A673 (cell line): ENCODE measurements at regions not wholly inside any gene's neighbourhood (a gene's known extent, or its start where the extent isn't known, plus 50 kb on each side); places are given as distances from the start of the nearest gene placed in this dataset.

ENCODE experiments used
- BruUV-seq: library from RNA; stranded (reverse); fragments of 400-500 nt; replicated peaks from 2 replicates; lab custom pipeline; 2021; lab: Mats Ljungman, UMichigan
- CTCF ChIA-PET: fragments of 300-600 bp; sonication (Branson Sonifier 250); formaldehyde crosslinking; loops from one replicate; lab custom pipeline; 2022; ENCODE audit warnings: antibody characterized with exemption; lab: Charles Lee
- POLR2A ChIA-PET: fragments of 300-600 bp; sonication (Branson Sonifier 250); formaldehyde crosslinking; loops from one replicate; lab custom pipeline; 2022; ENCODE audit warnings: antibody characterized with exemption; ENCODE audit not compliant: low non-redundant PET; lab: Charles Lee
- DNase-seq: peaks from one replicate; pipeline ENCODE4 v3.0.0-alpha.2; 2015; ENCODE audit warnings: low spot score
- H3K27ac ChIP-seq: fragments of 200-600 bp; sonication (generic); 2 replicates; pipeline ENCODE4 v1.5.1; 2016; ENCODE audit warnings: mixed run types, low read depth, mild to moderate bottlenecking, mixed read lengths, antibody characterized with exemption, low read length; ENCODE audit not compliant: poor library complexity, severe bottlenecking
- H3K27me3 ChIP-seq: fragments of 200-600 bp; sonication (generic); replicated peaks from 2 replicates; pipeline ENCODE4 v1.6.1; 2017; ENCODE audit warnings: mixed run types, low read depth, mild to moderate bottlenecking, mixed read lengths, antibody characterized with exemption, low read length; ENCODE audit not compliant: insufficient read depth, poor library complexity
- H3K36me3 ChIP-seq: fragments of 200-600 bp; sonication (generic); 2 replicates; pipeline ENCODE4 v1.6.1; 2016; ENCODE audit warnings: mixed run types, mild to moderate bottlenecking, mixed read lengths, antibody characterized with exemption, low read length; ENCODE audit not compliant: insufficient read depth, poor library complexity, severe bottlenecking
- H3K4me1 ChIP-seq: fragments of 200-600 bp; sonication (generic); 2 replicates; pipeline ENCODE4 v1.6.1; 2017; ENCODE audit warnings: mixed run types, mild to moderate bottlenecking, mixed read lengths, antibody characterized with exemption, low read length; ENCODE audit not compliant: insufficient read depth, poor library complexity, severe bottlenecking
- H3K4me3 ChIP-seq: fragments of 200-600 bp; sonication (generic); 2 replicates; pipeline ENCODE4 v1.5.1; 2016; ENCODE audit warnings: low read depth, mixed run types, mild to moderate bottlenecking, mixed read lengths, low read length; ENCODE audit not compliant: poor library complexity, severe bottlenecking
- H3K9me3 ChIP-seq: fragments of 200-600 bp; sonication (generic); 2 replicates; pipeline ENCODE4 v1.6.1; 2016; ENCODE audit warnings: mixed run types, low read depth, mild to moderate bottlenecking, mixed read lengths, antibody characterized with exemption, low read length; ENCODE audit not compliant: poor library complexity, severe bottlenecking
- CTCF ChIP-seq: fragments of 300-800, 200-600 bp; sonication (generic); conservative IDR thresholded peaks from 2 replicates; pipeline ENCODE4 v1.5.1; 2017; ENCODE audit warnings: low read depth, mild to moderate bottlenecking, antibody characterized with exemption, low read length, moderate library complexity, mixed read lengths
- EZH2 ChIP-seq: fragments of 200-600 bp; sonication (generic); IDR thresholded peaks from 2 replicates; pipeline ENCODE4 v1.6.1; 2017; ENCODE audit warnings: borderline replicate concordance, low read depth, mild to moderate bottlenecking, mixed read lengths, antibody characterized with exemption, low read length; ENCODE audit not compliant: poor library complexity, severe bottlenecking
- intact Hi-C: fragments of 100-400 bp; cut with micrococcal nuclease; formaldehyde crosslinking; loops from one replicate; pipeline ENCODE4 v1.10.0; 2022; ENCODE audit not compliant: unreplicated experiment

- no peaks in the 10 kb centered on the region for H3K36me3 ChIP-seq
- H3K4me3 ChIP-seq, result no peak overlapping the region
- TF ChIP-seq EZH2 (no peak), CTCF (no peak)
- H3K9me3 ChIP-seq, result no peaks in the 10 kb centered on the region
- intact Hi-C loops, result no loop called here
- H3K27ac ChIP-seq, result no peak overlapping the region
- BruUV-seq, result no TSS peak
- DNase-seq, result no peak
- no peaks in the 10 kb centered on the region for H3K4me1 ChIP-seq
- POLR2A ChIA-PET, result no interaction called here
- CTCF ChIA-PET, result no interaction called here
- no peaks in the 10 kb centered on the region for H3K27me3 ChIP-seq
Observed at GRCh38 chr14:84390010-84390409, 1139.9 kb upstream of the FLRT2 start.

- H3K36me3 ChIP-seq, result no peaks in the 10 kb centered on the region
- intact Hi-C loops, result no loop called here
- POLR2A ChIA-PET, result no interaction called here
Observed at GRCh38 chr14:84397631-84398030, 1132.3 kb upstream of the FLRT2 start.

GRCh38 chr14:84399296-84399910, 1130.5 kb upstream of the FLRT2 start:
- TF ChIP-seq EZH2, result no peak
- no peak for TF ChIP-seq CTCF
- H3K4me1 ChIP-seq, result no peaks in the 10 kb centered on the region
- H3K4me3 ChIP-seq, result no peak overlapping the region
- no peak overlapping the region for H3K27ac ChIP-seq
- POLR2A ChIA-PET, result no interaction called here
- no TSS peak for BruUV-seq
- intact Hi-C loops, result no loop called here
- H3K36me3 ChIP-seq, result no peaks in the 10 kb centered on the region
- CTCF ChIA-PET, result no interaction called here
- no peak for DNase-seq
- no peaks in the 10 kb centered on the region for H3K9me3 ChIP-seq
- H3K27me3 ChIP-seq, result no peaks in the 10 kb centered on the region

More at GRCh38 chr14:84397631-84398030, 1132.3 kb upstream of the FLRT2 start:
- BruUV-seq, result no TSS peak
- no peak for TF ChIP-seq EZH2
- TF ChIP-seq CTCF, result no peak
- no peaks in the 10 kb centered on the region for H3K9me3 ChIP-seq
- H3K27me3 ChIP-seq, result no peaks in the 10 kb centered on the region
- DNase-seq, result no peak
- H3K4me1 ChIP-seq, result no peaks in the 10 kb centered on the region
- H3K27ac ChIP-seq, result no peak overlapping the region
- H3K4me3 ChIP-seq, result no peak overlapping the region
- CTCF ChIA-PET, result no interaction called here
